ENCODE measurements at regions not wholly inside any gene's neighbourhood (a gene's known extent, or its start where the extent isn't known, plus 50 kb on each side); places are given as distances from the start of the nearest gene placed in this dataset.

DNA sequence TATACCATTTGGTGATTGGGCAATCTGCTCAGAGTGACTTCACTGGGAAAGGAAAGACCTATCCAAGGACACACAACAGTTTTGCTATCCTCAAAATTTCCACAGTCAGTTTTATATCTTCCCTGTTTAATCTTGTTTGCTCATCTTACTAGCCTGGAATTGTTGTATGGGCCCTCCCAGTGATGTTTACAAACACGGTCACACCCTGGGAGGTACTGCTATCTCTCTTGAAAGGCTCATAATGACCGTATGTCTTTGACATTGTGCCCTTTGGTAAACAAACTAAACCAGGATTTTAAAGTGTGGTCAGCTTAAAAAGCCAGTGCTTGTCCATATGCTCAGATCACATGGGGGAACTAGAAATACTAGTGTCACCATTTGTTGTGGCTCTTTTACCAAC, 277.0 kb downstream of the CDH2 start:
- DNase-seq (ENCODE audit: insufficient read length, low spot score) (no peak), FAIRE-seq (peak; percentile 11)
- TF ChIP-seq, protein P1, sequence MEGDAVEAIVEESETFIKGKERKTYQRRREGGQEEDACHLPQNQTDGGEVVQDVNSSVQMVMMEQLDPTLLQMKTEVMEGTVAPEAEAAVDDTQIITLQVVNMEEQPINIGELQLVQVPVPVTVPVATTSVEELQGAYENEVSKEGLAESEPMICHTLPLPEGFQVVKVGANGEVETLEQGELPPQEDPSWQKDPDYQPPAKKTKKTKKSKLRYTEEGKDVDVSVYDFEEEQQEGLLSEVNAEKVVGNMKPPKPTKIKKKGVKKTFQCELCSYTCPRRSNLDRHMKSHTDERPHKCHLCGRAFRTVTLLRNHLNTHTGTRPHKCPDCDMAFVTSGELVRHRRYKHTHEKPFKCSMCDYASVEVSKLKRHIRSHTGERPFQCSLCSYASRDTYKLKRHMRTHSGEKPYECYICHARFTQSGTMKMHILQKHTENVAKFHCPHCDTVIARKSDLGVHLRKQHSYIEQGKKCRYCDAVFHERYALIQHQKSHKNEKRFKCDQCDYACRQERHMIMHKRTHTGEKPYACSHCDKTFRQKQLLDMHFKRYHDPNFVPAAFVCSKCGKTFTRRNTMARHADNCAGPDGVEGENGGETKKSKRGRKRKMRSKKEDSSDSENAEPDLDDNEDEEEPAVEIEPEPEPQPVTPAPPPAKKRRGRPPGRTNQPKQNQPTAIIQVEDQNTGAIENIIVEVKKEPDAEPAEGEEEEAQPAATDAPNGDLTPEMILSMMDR (IDR thresholded peaks at IDR 0.05; ENCODE audit: insufficient read depth, missing control alignments): no peak

DNA sequence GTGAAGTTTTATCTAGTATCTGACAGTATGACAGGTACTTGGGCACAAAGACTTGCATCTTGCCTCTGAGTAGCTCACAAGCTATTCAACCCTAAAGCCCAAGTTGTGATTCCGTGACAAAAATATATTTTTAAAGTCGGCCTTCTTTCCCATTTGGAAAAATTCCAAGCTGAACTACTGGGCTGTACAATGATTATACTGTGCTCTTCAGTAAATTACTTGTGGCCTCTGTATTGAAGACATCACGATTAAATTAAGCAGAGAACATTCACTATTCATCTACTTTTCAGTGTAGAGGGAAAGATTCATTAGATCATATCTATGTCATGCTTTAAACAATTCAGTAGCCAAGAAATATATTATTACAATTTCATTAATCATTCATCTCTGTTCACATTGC, 282.2 kb downstream of the CDH2 start:
- FAIRE-seq (no peak), DNase-seq (ENCODE audit: insufficient read length, low spot score) (no peak)
- TF ChIP-seq, protein P1 (IDR thresholded peaks at IDR 0.05; ENCODE audit: insufficient read depth, missing control alignments): no peak

DNA sequence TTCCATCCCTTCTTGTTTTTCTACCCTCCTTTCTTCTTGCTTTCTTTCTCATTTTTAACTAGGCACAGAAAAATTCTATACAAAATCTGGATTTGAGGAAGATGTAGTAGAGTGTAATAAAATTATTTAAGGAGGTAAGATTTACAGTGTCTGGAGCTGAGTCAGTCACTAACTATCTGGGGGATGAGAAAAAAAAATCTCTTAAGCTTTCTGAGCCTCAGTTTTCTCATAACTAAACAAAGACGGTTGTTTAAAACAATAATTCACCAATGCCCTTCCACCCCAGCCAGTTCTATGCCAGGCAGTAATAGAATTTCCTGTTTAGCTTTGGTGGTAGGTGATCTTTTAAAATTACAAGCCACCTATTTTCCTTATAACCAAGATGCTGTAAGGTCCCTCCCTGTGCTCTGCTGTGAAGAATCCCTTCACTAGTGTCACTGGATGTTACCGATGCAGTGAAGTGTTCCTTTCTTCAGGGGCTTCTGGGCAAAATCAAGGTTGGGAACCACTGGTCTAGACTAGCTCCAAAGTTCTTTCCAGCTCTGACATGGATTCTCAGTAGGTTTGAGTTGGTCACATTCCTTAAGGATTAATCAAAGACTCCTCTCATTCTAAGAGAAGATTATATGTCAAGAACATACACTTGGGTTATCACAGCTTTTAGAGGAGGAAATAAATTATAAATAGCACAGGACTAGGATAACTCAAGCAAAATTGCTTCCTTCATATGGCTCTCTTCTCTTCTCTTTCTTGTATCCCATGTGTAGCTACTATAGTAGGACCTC, 289.0 kb downstream of the CDH2 start:
- FAIRE-seq (no peak), DNase-seq (ENCODE audit: insufficient read length, low spot score) (no peak)
- TF ChIP-seq, protein P1 (IDR thresholded peaks at IDR 0.05; ENCODE audit: insufficient read depth, missing control alignments): no peak

DNA sequence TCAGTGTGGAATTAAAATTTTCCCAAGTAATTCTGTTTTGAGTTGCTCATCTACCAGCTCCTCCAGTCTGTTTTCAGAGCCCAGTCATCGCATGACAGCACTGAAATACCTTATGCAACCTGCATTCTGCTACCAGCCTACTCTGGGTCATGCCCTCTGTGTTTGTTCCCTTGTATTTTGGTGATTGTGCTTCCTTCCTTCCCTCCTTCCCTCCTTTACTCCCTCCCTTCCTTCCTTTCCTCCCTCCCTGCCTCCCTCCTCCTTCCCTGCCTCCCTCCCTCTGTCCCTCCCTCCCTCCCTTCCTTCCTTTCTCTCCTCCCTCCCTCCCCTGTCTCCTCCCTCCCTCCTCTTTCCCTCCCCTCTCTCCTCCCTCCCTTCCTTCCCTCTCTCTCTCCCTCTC, 289.6 kb downstream of the CDH2 start:
- no peak for FAIRE-seq
- TF ChIP-seq, protein P1 (IDR thresholded peaks at IDR 0.05; ENCODE audit: insufficient read depth, missing control alignments): no peak
- no peak for DNase-seq (ENCODE audit: insufficient read length, low spot score)

DNA sequence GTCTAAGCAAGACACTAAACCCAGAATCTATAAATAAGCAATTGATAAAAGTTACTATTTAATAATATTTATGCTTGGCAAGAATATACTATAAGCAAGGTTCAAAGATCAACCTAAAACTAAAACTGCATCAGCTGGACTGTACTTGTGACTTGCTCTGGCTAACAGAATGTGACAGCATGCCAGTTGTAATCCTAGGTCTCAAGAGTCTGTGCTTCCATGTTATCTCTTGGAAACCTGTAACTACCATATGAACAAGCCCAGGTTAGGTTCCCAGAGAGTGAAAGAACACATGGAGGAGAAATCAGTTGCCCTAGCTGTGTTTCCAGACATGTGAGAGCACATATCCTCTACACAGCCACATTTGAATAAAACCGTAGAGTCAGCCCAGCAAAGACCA, 297.4 kb downstream of the CDH2 start:
- DNase-seq (ENCODE audit: insufficient read length, low spot score): no peak
- TF ChIP-seq, protein P1 (IDR thresholded peaks at IDR 0.05; ENCODE audit: insufficient read depth, missing control alignments): no peak
- FAIRE-seq: peak; percentile 16

DNA sequence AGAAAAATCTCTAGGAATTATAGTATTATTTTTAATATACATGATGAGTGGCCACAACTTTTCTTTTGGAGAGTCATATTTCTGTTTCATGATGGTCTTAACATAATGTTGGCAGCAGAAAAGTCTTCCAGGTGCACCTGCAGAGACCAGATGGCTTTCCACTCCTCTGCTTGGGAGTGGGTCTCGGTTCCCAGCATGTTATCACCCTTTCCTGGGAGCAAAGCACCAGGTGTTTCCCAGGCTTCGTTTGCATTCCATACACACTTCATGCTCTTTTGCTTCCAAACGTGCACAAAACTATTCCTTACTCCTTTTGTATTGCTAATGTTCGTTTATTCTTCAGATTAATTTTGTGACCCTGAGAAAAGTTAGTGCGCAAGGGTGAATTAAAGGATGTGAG, 305.2 kb downstream of the CDH2 start:
- FAIRE-seq (no peak), DNase-seq (ENCODE audit: insufficient read length, low spot score) (no peak)
- TF ChIP-seq, protein P1 (IDR thresholded peaks at IDR 0.05; ENCODE audit: insufficient read depth, missing control alignments): no peak

DNA sequence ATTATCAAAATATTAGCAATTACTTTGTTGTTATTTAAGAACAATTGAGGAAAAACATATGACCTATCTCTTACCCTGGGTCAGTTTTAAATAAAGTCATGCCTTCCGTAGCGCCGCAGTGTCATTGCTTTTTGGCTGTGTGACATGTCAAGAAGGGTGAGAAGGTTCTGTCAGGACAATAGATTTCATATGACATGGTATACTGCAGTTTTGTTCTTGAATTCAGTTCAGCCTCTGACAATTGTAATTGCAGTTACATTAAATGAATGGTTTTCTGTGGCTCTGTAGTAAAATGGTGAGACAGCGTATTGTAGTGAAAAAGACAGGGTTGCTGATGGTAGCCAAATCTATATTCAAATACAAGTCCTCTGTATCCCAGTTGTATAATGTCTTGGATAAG, 307.2 kb downstream of the CDH2 start:
- TF ChIP-seq, protein P1 (IDR thresholded peaks at IDR 0.05; ENCODE audit: insufficient read depth, missing control alignments): no peak
- DNase-seq (ENCODE audit: insufficient read length, low spot score) (no peak), FAIRE-seq (no peak)
